Neutrophil (primary cell): ENCODE measurements at regions not wholly inside any gene's neighbourhood (a gene's known extent, or its start where the extent isn't known, plus 50 kb on each side); places are given as distances from the start of the nearest gene placed in this dataset.
"Not testable (repeated sequence)": the region's sequence is repeated elsewhere in the genome, so short reads cannot be mapped to it uniquely, and the experiment has no call there.

Experiments used
- H3K27ac ChIP-seq: fragments of 200-600 bp; sonication (generic); 2 replicates; pipeline ENCODE4 v1.5.1; 2016; ENCODE audit warnings: mild to moderate bottlenecking, moderate library complexity
- H3K27me3 ChIP-seq: fragments of 200-600 bp; sonication (generic); 2 replicates; pipeline ENCODE4 v1.6.0; 2016; ENCODE audit warnings: mild to moderate bottlenecking
- H3K36me3 ChIP-seq: fragments of 200-600 bp; sonication (generic); 2 replicates; pipeline ENCODE4 v1.5.1; 2017
- H3K4me1 ChIP-seq, 2 experiments: fragments of 200-600 bp in 1 of 2; sonication (generic) in 1 of 2; 1 replicate in 1 of 2; 2 replicates in 1 of 2; pipeline versions ENCODE4 v1.5.1 to v1.6.1; 2013 to 2016; ENCODE audit warnings: low read depth in 1 of 2, low read length in 1 of 2, mild to moderate bottlenecking in 1 of 2, moderate library complexity in 1 of 2; ENCODE audit not compliant: control insufficient read depth in 1 of 2, insufficient read depth in 1 of 2
- H3K4me3 ChIP-seq, 2 experiments: fragments of 200-600 bp in 1 of 2; sonication (generic) in 1 of 2; 1 replicate in 1 of 2; 2 replicates in 1 of 2; pipeline ENCODE4 v1.5.1; 2013 to 2016; ENCODE audit warnings: low read depth in 1 of 2, low read length in 1 of 2, mild to moderate bottlenecking in 1 of 2, moderate library complexity in 1 of 2
- H3K9me3 ChIP-seq: fragments of 200-600 bp; sonication (generic); 2 replicates; pipeline ENCODE4 v1.5.1; 2016
- TF ChIP-seq, protein P1 (sequence below): fragments of 200-600 bp; sonication (generic); IDR thresholded peaks from 2 replicates; pipeline ENCODE4 v1.5.1; 2016; ENCODE audit warnings: antibody characterized with exemption

DNA sequence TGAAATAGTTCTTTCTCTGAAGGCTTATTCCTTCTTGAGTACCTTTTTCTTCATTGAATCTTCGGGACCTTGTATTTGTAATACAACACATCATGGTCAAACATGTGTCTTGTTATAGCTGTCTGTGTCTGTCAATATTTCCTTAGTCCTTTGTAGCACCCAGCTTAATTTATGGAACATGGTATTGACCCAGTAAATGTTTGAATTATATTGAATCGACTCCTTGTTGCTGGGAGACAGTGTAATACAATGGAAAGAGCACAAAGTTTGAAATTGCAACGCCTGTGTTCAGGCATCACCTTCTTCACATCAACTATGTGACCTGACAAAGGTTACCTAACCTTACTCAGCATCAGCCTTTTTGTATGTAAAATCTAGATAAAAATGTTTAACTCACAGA is 267.2 kb upstream of the CYRIA start:
- no peaks in the 10 kb centered on the region for H3K4me1 ChIP-seq
- no peaks in the 10 kb centered on the region for H3K27me3 ChIP-seq
- no peak overlapping the region for H3K4me3 ChIP-seq
- no peak overlapping the region for H3K27ac ChIP-seq
- TF ChIP-seq, protein P1, sequence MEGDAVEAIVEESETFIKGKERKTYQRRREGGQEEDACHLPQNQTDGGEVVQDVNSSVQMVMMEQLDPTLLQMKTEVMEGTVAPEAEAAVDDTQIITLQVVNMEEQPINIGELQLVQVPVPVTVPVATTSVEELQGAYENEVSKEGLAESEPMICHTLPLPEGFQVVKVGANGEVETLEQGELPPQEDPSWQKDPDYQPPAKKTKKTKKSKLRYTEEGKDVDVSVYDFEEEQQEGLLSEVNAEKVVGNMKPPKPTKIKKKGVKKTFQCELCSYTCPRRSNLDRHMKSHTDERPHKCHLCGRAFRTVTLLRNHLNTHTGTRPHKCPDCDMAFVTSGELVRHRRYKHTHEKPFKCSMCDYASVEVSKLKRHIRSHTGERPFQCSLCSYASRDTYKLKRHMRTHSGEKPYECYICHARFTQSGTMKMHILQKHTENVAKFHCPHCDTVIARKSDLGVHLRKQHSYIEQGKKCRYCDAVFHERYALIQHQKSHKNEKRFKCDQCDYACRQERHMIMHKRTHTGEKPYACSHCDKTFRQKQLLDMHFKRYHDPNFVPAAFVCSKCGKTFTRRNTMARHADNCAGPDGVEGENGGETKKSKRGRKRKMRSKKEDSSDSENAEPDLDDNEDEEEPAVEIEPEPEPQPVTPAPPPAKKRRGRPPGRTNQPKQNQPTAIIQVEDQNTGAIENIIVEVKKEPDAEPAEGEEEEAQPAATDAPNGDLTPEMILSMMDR: no peak
- no peaks in the 10 kb centered on the region for H3K9me3 ChIP-seq
- no peaks in the 10 kb centered on the region for H3K36me3 ChIP-seq

DNA sequence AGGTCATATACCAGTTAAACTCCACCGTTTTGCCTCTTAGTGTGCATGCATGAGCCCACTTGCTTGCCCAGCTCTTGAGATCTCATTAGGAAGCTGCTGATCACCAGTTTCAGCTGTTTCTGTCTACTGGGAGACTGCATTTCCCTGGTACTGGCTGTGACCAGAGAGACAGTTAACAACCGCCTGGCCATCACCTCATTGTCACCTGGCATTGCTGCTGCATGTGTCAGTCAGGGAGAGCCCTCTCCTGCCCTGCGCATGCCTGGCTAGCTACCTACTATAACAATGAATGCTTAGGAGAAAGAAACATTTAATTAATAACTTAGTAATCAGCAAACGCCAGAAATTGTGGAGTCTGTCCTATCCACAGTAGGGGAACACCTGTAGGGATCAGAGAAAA is 265.8 kb upstream of the CYRIA start:
- H3K4me3 ChIP-seq: no peak overlapping the region
- H3K9me3 ChIP-seq: no peaks in the 10 kb centered on the region
- no peaks in the 10 kb centered on the region for H3K36me3 ChIP-seq
- H3K27ac ChIP-seq: no peak overlapping the region
- TF ChIP-seq, protein P1: no peak
- no peaks in the 10 kb centered on the region for H3K4me1 ChIP-seq
- H3K27me3 ChIP-seq: no peaks in the 10 kb centered on the region

DNA sequence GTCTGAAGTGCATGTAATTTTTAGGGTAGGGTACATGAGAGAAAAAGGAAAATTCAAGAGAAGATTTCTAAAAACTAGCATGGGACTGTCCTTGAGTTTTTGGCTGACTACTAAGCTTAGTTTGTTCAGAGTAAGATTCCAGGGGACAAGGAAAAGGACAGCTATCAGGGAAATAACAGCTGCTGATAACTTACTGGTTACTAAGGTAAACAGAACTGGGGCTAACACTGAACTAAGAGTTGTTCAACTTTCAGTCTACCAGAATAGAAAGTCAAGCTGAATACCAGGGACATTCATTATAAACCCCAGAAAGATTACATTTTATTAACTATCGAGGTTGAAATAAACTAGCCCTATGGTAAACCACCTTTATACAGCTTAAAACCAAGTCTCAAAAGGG is 261.8 kb upstream of the CYRIA start:
- no peaks in the 10 kb centered on the region for H3K4me1 ChIP-seq
- TF ChIP-seq, protein P1: no peak
- H3K27me3 ChIP-seq: no peaks in the 10 kb centered on the region
- H3K27ac ChIP-seq: no peak overlapping the region
- H3K36me3 ChIP-seq: no peaks in the 10 kb centered on the region
- H3K9me3 ChIP-seq: no peaks in the 10 kb centered on the region
- no peak overlapping the region for H3K4me3 ChIP-seq

DNA sequence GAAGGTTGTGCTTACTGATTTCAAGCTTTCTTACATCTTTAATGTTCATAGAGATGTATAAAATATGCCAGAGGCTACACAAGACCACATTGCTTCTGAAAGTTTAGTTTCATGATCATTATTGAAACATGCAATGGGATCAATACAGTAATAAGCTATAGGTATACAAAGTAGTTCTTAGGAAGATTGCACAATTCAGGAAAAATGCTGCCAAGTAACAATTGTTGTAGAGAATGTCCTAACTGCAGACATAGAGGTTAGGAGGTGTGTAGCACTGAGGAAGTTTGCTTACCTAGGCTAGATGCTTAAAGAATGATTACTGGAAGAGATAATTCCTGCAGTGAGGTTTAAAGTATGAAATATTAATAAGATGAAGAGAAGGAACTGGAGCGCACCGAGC is 259.5 kb upstream of the CYRIA start:
- no peaks in the 10 kb centered on the region for H3K9me3 ChIP-seq
- no peaks in the 10 kb centered on the region for H3K36me3 ChIP-seq
- H3K27me3 ChIP-seq: no peaks in the 10 kb centered on the region
- H3K27ac ChIP-seq: no peak overlapping the region
- H3K4me1 ChIP-seq: no peaks in the 10 kb centered on the region
- TF ChIP-seq, protein P1: no peak
- no peak overlapping the region for H3K4me3 ChIP-seq

DNA sequence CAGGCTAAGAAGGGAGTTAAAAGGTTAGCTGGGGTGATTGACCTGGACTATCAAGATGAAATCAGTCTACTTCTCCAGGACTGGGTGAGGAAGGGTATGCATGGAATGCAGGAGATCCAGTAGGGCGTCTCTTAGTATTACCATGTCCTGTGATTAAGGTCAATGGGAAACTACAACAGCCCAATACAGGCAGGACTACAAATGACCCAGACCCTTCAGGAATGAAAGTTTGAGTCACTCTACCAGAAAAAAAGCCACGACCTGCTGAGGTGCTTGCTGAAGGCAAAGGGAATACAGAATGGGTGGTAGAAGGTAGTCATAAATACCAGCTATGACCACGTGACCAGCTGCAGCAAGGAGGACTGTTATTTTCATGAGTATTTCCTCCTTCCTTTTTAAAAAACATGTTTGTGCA is 249.7 kb upstream of the CYRIA start:
- not testable (repeated sequence) for H3K36me3 ChIP-seq, H3K9me3 ChIP-seq, H3K27me3 ChIP-seq, H3K27ac ChIP-seq, H3K4me1 ChIP-seq, H3K4me3 ChIP-seq

DNA sequence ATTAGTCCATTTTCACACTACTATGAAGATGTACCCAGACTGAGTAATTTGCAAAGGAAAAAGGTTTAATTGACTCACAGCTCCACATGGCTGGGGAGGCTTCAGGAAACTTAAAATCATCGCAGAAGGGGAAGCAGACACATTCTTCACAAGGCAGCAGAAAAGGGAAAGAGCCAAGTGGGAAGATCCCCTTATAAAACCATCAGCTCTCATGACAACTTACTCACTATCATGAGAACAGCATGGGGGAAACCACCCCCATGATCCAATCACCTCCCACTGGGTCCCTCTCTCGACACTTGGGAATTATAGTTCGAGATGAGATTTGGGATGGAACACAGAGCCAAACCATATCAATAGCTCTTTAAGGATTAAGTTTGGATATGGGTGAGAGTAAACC is 246.1 kb upstream of the CYRIA start:
- H3K4me3 ChIP-seq: no peak overlapping the region
- no peaks in the 10 kb centered on the region for H3K4me1 ChIP-seq
- H3K27ac ChIP-seq: no peak overlapping the region
- H3K27me3 ChIP-seq: no peaks in the 10 kb centered on the region
- no peaks in the 10 kb centered on the region for H3K9me3 ChIP-seq
- no peaks in the 10 kb centered on the region for H3K36me3 ChIP-seq
- TF ChIP-seq, protein P1: no peak
